Adrenal gland (tissue), 9 donors: ENCODE measurements at regions not wholly inside any gene's neighbourhood (a gene's known extent, or its start where the extent isn't known, plus 50 kb on each side); places are given as distances from the start of the nearest gene placed in this dataset.

Source experiments
- DNase-seq, 7 donors: peaks; one replicate each; pipeline ENCODE4 v3.0.0-alpha.2; 2019 to 2020
- H3K27ac ChIP-seq, 5 donors: fragments of 200-600 bp; sonication (generic) in 4 of 5; 1 replicate in 3 of 5; 2 replicates in 2 of 5; pipeline versions ENCODE4 v1.5.1 to v1.8.0; 2016 to 2020; ENCODE audit warnings: mild to moderate bottlenecking in 1 of 5
- H3K27me3 ChIP-seq: fragments of 200-600 bp; 2 replicates; pipeline ENCODE4 v1.8.0; 2021
- H3K36me3 ChIP-seq, 2 donors: fragments of 200-600 bp; replicated peaks in 1 of 2; 1 replicate in 1 of 2; 2 replicates in 1 of 2; pipeline versions ENCODE4 v1.5.1 to v1.8.0; 2018 to 2022
- H3K4me1 ChIP-seq, 2 donors: fragments of 200-600 bp; replicated peaks in 1 of 2; 1 replicate in 1 of 2; 2 replicates in 1 of 2; pipeline versions ENCODE4 v1.5.1 to v1.8.0; 2018 to 2021
- H3K4me3 ChIP-seq, 4 donors: fragments of 200-600 bp; sonication (generic) in 3 of 4; one replicate each; pipeline ENCODE4 v1.5.1; 2016 to 2018
- H3K9me3 ChIP-seq, 3 donors: fragments of 200-600 bp; sonication (generic) in 1 of 3; replicated peaks in 1 of 3; 1 replicate in 2 of 3; 2 replicates in 1 of 3; pipeline versions ENCODE4 v1.5.1 to v1.8.0; 2016 to 2021
- POLR2A ChIP-seq, 2 donors: fragments of 450-650 bp; IDR thresholded peaks; one replicate each; pipeline ENCODE4 v1.6.1; 2017; ENCODE audit warnings: antibody characterized with exemption in 2 of 2, mild to moderate bottlenecking in 2 of 2, moderate library complexity in 1 of 2
- WGBS, 4 donors: extraction: QIAGEN DNeasy Blood & Tissue Kit in 2 of 4; methylation state at CpG; one replicate each; pipeline versions ENCODE4 v1.1.5 to v1.1.7; 2013 to 2017; 5-methylcytosine and 5-hydroxymethylcytosine counted together
- intact Hi-C, 2 donors: fragments of 100-400 bp; cut with DNase I; formaldehyde crosslinking; loops; one replicate each; pipeline versions ENCODE4 v1.14.1 to v1.15.0; 2022 to 2023
- TF ChIP-seq, protein P1 (sequence below), 6 experiments: fragments of 450-650 bp in 4 of 6; fragments of 200-600 bp in 2 of 6; sonication (generic) in 1 of 6; IDR thresholded peaks; 1 replicate in 5 of 6; 2 replicates in 1 of 6; pipeline versions ENCODE4 v1.5.1 to v1.8.0; 2016 to 2021; ENCODE audit warnings: antibody characterized with exemption in 6 of 6, mild to moderate bottlenecking in 2 of 6, moderate library complexity in 1 of 6
- donor health status: healthy with polysubstance abuse.
- donor health status: Bipolar disorder and iron deficiency.
- donor health status: DM: yes; HTN: yes; CAD: no.
- donor health status: DM: no; HTN: no; CAD: no.
- donor health status: DM: no; HTN: no; CAD: no.

- no peaks in the 10 kb centered on the region for H3K4me1 ChIP-seq
- no peaks in the 10 kb centered on the region for H3K9me3 ChIP-seq
- no peak for TF ChIP-seq POLR2A (IDR thresholded peaks at IDR 0.05)
- TF ChIP-seq, protein P1, sequence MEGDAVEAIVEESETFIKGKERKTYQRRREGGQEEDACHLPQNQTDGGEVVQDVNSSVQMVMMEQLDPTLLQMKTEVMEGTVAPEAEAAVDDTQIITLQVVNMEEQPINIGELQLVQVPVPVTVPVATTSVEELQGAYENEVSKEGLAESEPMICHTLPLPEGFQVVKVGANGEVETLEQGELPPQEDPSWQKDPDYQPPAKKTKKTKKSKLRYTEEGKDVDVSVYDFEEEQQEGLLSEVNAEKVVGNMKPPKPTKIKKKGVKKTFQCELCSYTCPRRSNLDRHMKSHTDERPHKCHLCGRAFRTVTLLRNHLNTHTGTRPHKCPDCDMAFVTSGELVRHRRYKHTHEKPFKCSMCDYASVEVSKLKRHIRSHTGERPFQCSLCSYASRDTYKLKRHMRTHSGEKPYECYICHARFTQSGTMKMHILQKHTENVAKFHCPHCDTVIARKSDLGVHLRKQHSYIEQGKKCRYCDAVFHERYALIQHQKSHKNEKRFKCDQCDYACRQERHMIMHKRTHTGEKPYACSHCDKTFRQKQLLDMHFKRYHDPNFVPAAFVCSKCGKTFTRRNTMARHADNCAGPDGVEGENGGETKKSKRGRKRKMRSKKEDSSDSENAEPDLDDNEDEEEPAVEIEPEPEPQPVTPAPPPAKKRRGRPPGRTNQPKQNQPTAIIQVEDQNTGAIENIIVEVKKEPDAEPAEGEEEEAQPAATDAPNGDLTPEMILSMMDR (IDR thresholded peaks at IDR 0.05), result no peak
- H3K27me3 ChIP-seq, result no peaks in the 10 kb centered on the region
- H3K27ac ChIP-seq, result no peak overlapping the region
- no peak overlapping the region for H3K4me3 ChIP-seq
- H3K36me3 ChIP-seq, result no peaks in the 10 kb centered on the region
- intact Hi-C loops, result no loop called here
- no peak for DNase-seq
- WGBS, 4 donors, result 63 to 86% (median 70%) methylated on average over 5 of the region's 5 CpGs
Observed at GRCh38 chr1:213446496-213446895, 395.5 kb downstream of the RPS6KC1 start.

DNA sequence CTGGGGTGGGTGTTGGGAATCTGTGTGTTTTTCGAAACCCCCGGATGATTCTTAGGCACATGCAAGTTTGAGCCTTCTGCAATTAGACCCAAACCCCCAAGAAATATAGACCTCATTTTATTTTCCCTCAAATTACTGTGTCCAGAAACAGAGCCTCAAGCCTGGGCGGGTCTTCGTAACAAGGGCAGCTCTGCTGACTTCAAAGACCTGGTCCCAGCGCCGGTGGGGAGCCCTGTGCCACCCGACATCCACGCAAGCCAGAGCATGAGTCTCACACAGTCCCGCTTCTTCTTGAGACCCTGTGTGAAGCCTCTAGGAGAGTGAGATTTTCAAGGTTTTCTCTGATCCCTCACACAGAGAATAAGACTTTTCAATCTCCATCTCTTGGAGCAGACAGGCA is 397.3 kb downstream of the RPS6KC1 start:
- WGBS, 4 donors, result 85 to 94% (median 91%) methylated on average over 9 of the region's 9 CpGs
- Histone ChIP-seq H3K27me3 (no peaks in the 10 kb centered on the region), H3K27ac (no peak overlapping the region), H3K4me3 (no peak overlapping the region), H3K4me1 (no peaks in the 10 kb centered on the region), H3K36me3 (no peaks in the 10 kb centered on the region), H3K9me3 (no peaks in the 10 kb centered on the region)
- DNase-seq, result no peak
- intact Hi-C loops, result no loop called here
- TF ChIP-seq, protein P1 (IDR thresholded peaks at IDR 0.05), result no peak
- TF ChIP-seq POLR2A (IDR thresholded peaks at IDR 0.05), result no peak

GRCh38 chr1:213448776-213449175 is 397.7 kb downstream of the RPS6KC1 start:
- TF ChIP-seq POLR2A (IDR thresholded peaks at IDR 0.05), result no peak
- TF ChIP-seq, protein P1 (IDR thresholded peaks at IDR 0.05), result no peak
- WGBS, 4 donors, result 64 to 81% (median 78%) methylated on average over 4 of the region's 4 CpGs
- intact Hi-C loops, result no loop called here
- Histone ChIP-seq H3K4me3 (no peak overlapping the region), H3K4me1 (no peaks in the 10 kb centered on the region), H3K9me3 (no peaks in the 10 kb centered on the region), H3K27me3 (no peaks in the 10 kb centered on the region), H3K36me3 (no peaks in the 10 kb centered on the region), H3K27ac (no peak overlapping the region)
- no peak for DNase-seq

- Histone ChIP-seq H3K9me3 (no peaks in the 10 kb centered on the region), H3K27me3 (no peaks in the 10 kb centered on the region), H3K36me3 (no peaks in the 10 kb centered on the region), H3K4me1 (peaks cover 0 to 3% of the 10 kb centered on the region in 2 donors), H3K4me3 (no peak overlapping the region), H3K27ac (no peak overlapping the region)
- intact Hi-C loops, result no loop called here
- TF ChIP-seq, protein P1 (IDR thresholded peaks at IDR 0.05), result no peak
- no peak for TF ChIP-seq POLR2A (IDR thresholded peaks at IDR 0.05)
- no peak for DNase-seq
- 80 to 83% (median 81%) methylated on average over 3 to 4 of the region's 4 CpGs for WGBS, 4 donors
Observed at GRCh38 chr1:213452501-213452900, 401.5 kb downstream of the RPS6KC1 start.
